A673 (cell line): ENCODE measurements at regions not wholly inside any gene's neighbourhood (a gene's known extent, or its start where the extent isn't known, plus 50 kb on each side); places are given as distances from the start of the nearest gene placed in this dataset.

Experiments used
- BruUV-seq: library from RNA; stranded (reverse); fragments of 400-500 nt; replicated peaks from 2 replicates; lab custom pipeline; 2021; lab: Mats Ljungman, UMichigan
- CTCF ChIA-PET: fragments of 300-600 bp; sonication (Branson Sonifier 250); formaldehyde crosslinking; loops from one replicate; lab custom pipeline; 2022; ENCODE audit warnings: antibody characterized with exemption; lab: Charles Lee
- POLR2A ChIA-PET: fragments of 300-600 bp; sonication (Branson Sonifier 250); formaldehyde crosslinking; loops from one replicate; lab custom pipeline; 2022; ENCODE audit warnings: antibody characterized with exemption; ENCODE audit not compliant: low non-redundant PET; lab: Charles Lee
- DNase-seq: peaks from one replicate; pipeline ENCODE4 v3.0.0-alpha.2; 2015; ENCODE audit warnings: low spot score
- H3K27ac ChIP-seq: fragments of 200-600 bp; sonication (generic); 2 replicates; pipeline ENCODE4 v1.5.1; 2016; ENCODE audit warnings: mixed run types, low read depth, mild to moderate bottlenecking, mixed read lengths, antibody characterized with exemption, low read length; ENCODE audit not compliant: poor library complexity, severe bottlenecking
- H3K27me3 ChIP-seq: fragments of 200-600 bp; sonication (generic); replicated peaks from 2 replicates; pipeline ENCODE4 v1.6.1; 2017; ENCODE audit warnings: mixed run types, low read depth, mild to moderate bottlenecking, mixed read lengths, antibody characterized with exemption, low read length; ENCODE audit not compliant: insufficient read depth, poor library complexity
- H3K36me3 ChIP-seq: fragments of 200-600 bp; sonication (generic); 2 replicates; pipeline ENCODE4 v1.6.1; 2016; ENCODE audit warnings: mixed run types, mild to moderate bottlenecking, mixed read lengths, antibody characterized with exemption, low read length; ENCODE audit not compliant: insufficient read depth, poor library complexity, severe bottlenecking
- H3K4me1 ChIP-seq: fragments of 200-600 bp; sonication (generic); 2 replicates; pipeline ENCODE4 v1.6.1; 2017; ENCODE audit warnings: mixed run types, mild to moderate bottlenecking, mixed read lengths, antibody characterized with exemption, low read length; ENCODE audit not compliant: insufficient read depth, poor library complexity, severe bottlenecking
- H3K4me3 ChIP-seq: fragments of 200-600 bp; sonication (generic); 2 replicates; pipeline ENCODE4 v1.5.1; 2016; ENCODE audit warnings: low read depth, mixed run types, mild to moderate bottlenecking, mixed read lengths, low read length; ENCODE audit not compliant: poor library complexity, severe bottlenecking
- H3K9me3 ChIP-seq: fragments of 200-600 bp; sonication (generic); 2 replicates; pipeline ENCODE4 v1.6.1; 2016; ENCODE audit warnings: mixed run types, low read depth, mild to moderate bottlenecking, mixed read lengths, antibody characterized with exemption, low read length; ENCODE audit not compliant: poor library complexity, severe bottlenecking
- CTCF ChIP-seq: fragments of 300-800, 200-600 bp; sonication (generic); conservative IDR thresholded peaks from 2 replicates; pipeline ENCODE4 v1.5.1; 2017; ENCODE audit warnings: low read depth, mild to moderate bottlenecking, antibody characterized with exemption, low read length, moderate library complexity, mixed read lengths
- EZH2 ChIP-seq: fragments of 200-600 bp; sonication (generic); IDR thresholded peaks from 2 replicates; pipeline ENCODE4 v1.6.1; 2017; ENCODE audit warnings: borderline replicate concordance, low read depth, mild to moderate bottlenecking, mixed read lengths, antibody characterized with exemption, low read length; ENCODE audit not compliant: poor library complexity, severe bottlenecking
- intact Hi-C: fragments of 100-400 bp; cut with micrococcal nuclease; formaldehyde crosslinking; loops from one replicate; pipeline ENCODE4 v1.10.0; 2022; ENCODE audit not compliant: unreplicated experiment

- intact Hi-C loops, result no loop called here
- DNase-seq, result no peak
- Histone ChIP-seq H3K27me3 (no peaks in the 10 kb centered on the region), H3K4me1 (peaks cover 4% of the 10 kb centered on the region), H3K4me3 (no peak overlapping the region), H3K36me3 (no peaks in the 10 kb centered on the region), H3K9me3 (peaks cover 3% of the 10 kb centered on the region), H3K27ac (no peak overlapping the region)
- ChIA-PET POLR2A (interaction anchor here (0.7 kb wide), 1 partner anchor 88 kb away, joined by 3 read pairs; no protein-coding TSS in a partner anchor), CTCF (no interaction called here)
- no TSS peak for BruUV-seq
- TF ChIP-seq CTCF, result no peak
- no peak for TF ChIP-seq EZH2
These were observed 539.6 kb downstream of the VRK1 start for GRCh38 chr14:97336816-97337215.

- Histone ChIP-seq H3K27ac (no peak overlapping the region), H3K9me3 (peaks cover 3% of the 10 kb centered on the region), H3K36me3 (no peaks in the 10 kb centered on the region), H3K4me3 (no peak overlapping the region), H3K27me3 (no peaks in the 10 kb centered on the region), H3K4me1 (peaks cover 2% of the 10 kb centered on the region)
- ChIA-PET CTCF (no interaction called here), POLR2A (interaction anchor here (0.7 kb wide), 1 partner anchor 88 kb away, joined by 3 read pairs; no protein-coding TSS in a partner anchor)
- no peak for TF ChIP-seq EZH2
- no peak for TF ChIP-seq CTCF
- DNase-seq, result no peak
- intact Hi-C loops, result no loop called here
- no TSS peak for BruUV-seq
These were observed 540.1 kb downstream of the VRK1 start for GRCh38 chr14:97337267-97337666.

GRCh38 chr14:97337670-97338069, 540.5 kb downstream of the VRK1 start:
- Histone ChIP-seq H3K27ac (no peak overlapping the region), H3K9me3 (peaks cover 3% of the 10 kb centered on the region), H3K27me3 (no peaks in the 10 kb centered on the region), H3K4me3 (no peak overlapping the region), H3K4me1 (no peaks in the 10 kb centered on the region), H3K36me3 (no peaks in the 10 kb centered on the region)
- CTCF ChIA-PET, result no interaction called here
- no TSS peak for BruUV-seq
- intact Hi-C loops, result no loop called here
- POLR2A ChIA-PET, result no interaction called here
- no peak for DNase-seq
- TF ChIP-seq CTCF, result no peak
- TF ChIP-seq EZH2, result no peak
